ENCODE measurements at regions not wholly inside any gene's neighbourhood (a gene's known extent, or its start where the extent isn't known, plus 50 kb on each side); places are given as distances from the start of the nearest gene placed in this dataset.

DNA sequence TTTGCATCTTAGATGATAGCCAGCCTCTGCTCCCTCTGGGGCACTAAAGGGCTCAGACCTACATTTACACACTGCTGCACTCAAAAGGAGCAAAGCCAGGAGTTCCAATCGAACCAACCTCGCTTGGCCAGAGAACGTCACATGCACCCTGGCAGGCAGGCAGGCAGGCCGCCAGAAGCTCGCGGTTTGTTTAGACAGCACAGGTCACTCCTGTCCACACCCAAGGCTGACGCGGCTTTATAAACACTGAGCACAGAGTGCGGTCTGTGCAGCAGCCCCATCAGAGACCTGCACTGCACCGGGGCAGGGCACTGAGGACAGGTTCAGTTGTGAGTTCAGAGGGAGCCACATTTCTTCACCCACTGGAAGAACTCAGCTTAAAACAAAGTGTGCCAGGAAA lies 143.9 kb downstream of the BCOR start:
- Histone ChIP-seq H3K4me1 (ENCODE audit: low read depth, poor library complexity, severe bottlenecking) (no peaks in the 10 kb centered on the region), H4K20me1 (ENCODE audit: insufficient read depth) (no peaks in the 10 kb centered on the region), H3K79me2 (ENCODE audit: insufficient read depth, low read depth) (no peaks in the 10 kb centered on the region), H3K4me3 (IDR thresholded peaks at IDR 0.05; ENCODE audit: insufficient read depth, low read depth, low read length) (no peak overlapping the region), H3K4me2 (no peak overlapping the region), H3K9ac (no peak overlapping the region), H2AFZ (ENCODE audit: low read depth) (no peak overlapping the region), H3K27ac (no peak overlapping the region), H3K36me3 (ENCODE audit: insufficient read depth) (no peaks in the 10 kb centered on the region), H3K27me3 (ENCODE audit: insufficient read depth, low read depth) (no peaks in the 10 kb centered on the region)
- TF ChIP-seq, protein P1, sequence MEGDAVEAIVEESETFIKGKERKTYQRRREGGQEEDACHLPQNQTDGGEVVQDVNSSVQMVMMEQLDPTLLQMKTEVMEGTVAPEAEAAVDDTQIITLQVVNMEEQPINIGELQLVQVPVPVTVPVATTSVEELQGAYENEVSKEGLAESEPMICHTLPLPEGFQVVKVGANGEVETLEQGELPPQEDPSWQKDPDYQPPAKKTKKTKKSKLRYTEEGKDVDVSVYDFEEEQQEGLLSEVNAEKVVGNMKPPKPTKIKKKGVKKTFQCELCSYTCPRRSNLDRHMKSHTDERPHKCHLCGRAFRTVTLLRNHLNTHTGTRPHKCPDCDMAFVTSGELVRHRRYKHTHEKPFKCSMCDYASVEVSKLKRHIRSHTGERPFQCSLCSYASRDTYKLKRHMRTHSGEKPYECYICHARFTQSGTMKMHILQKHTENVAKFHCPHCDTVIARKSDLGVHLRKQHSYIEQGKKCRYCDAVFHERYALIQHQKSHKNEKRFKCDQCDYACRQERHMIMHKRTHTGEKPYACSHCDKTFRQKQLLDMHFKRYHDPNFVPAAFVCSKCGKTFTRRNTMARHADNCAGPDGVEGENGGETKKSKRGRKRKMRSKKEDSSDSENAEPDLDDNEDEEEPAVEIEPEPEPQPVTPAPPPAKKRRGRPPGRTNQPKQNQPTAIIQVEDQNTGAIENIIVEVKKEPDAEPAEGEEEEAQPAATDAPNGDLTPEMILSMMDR (conservative IDR thresholded peaks at IDR 0.05; ENCODE audit: low read depth, low read length), result no peak

DNA sequence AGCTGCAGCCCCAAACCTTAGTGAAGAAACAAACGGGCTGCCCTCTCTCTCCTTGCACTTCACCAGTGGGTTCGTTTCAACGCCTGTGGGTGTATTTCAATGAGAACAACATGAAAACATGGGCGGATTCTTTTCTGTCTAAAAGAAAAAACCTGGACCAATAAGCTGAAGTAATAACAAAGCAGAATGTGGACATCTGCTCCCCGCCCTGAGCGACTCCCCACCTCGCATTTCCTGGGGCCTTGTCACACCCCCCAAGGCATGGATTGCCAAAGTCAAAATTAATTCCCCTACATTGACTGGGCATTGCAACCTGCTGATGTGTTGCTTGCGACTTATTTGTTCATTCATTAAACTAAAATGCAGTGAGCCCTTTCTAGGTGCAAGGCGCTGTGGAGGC lies 142.9 kb downstream of the BCOR start:
- Histone ChIP-seq H2AFZ (ENCODE audit: low read depth) (no peak overlapping the region), H3K27ac (no peak overlapping the region), H3K4me2 (no peak overlapping the region), H3K79me2 (ENCODE audit: insufficient read depth, low read depth) (no peaks in the 10 kb centered on the region), H3K4me3 (IDR thresholded peaks at IDR 0.05; ENCODE audit: insufficient read depth, low read depth, low read length) (no peak overlapping the region), H3K27me3 (ENCODE audit: insufficient read depth, low read depth) (no peaks in the 10 kb centered on the region), H3K4me1 (ENCODE audit: low read depth, poor library complexity, severe bottlenecking) (no peaks in the 10 kb centered on the region), H3K36me3 (ENCODE audit: insufficient read depth) (no peaks in the 10 kb centered on the region), H3K9ac (no peak overlapping the region), H4K20me1 (ENCODE audit: insufficient read depth) (no peaks in the 10 kb centered on the region)
- TF ChIP-seq, protein P1 (conservative IDR thresholded peaks at IDR 0.05; ENCODE audit: low read depth, low read length), result no peak

DNA sequence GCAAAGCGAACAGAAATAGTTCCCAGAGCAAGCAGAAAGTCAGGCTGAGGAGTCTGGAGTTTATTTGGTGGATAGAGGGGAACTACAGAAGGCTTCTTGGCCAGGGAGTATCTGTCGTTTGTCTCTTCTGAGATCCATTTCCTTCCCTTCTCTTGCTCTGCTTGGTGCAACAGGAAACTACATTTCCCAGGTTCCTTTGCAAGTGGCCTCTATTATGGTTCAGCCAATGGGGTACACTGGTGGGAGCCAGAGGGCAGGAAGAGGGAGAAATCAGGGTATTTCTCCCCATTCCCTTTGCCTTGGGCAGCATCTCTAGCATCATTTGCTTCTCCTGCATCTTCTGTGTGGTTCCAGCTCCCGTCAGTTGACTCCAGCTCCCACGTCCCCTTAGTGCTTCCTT lies 142.1 kb downstream of the BCOR start:
- H3K4me2 ChIP-seq, result no peak overlapping the region
- no peaks in the 10 kb centered on the region for H3K27me3 ChIP-seq (ENCODE audit: insufficient read depth, low read depth)
- no peaks in the 10 kb centered on the region for H4K20me1 ChIP-seq (ENCODE audit: insufficient read depth)
- no peak overlapping the region for H3K4me3 ChIP-seq (IDR thresholded peaks at IDR 0.05; ENCODE audit: insufficient read depth, low read depth, low read length)
- no peaks in the 10 kb centered on the region for H3K36me3 ChIP-seq (ENCODE audit: insufficient read depth)
- H3K9ac ChIP-seq, result no peak overlapping the region
- H3K79me2 ChIP-seq (ENCODE audit: insufficient read depth, low read depth), result no peaks in the 10 kb centered on the region
- no peak overlapping the region for H3K27ac ChIP-seq
- no peak overlapping the region for H2AFZ ChIP-seq (ENCODE audit: low read depth)
- no peaks in the 10 kb centered on the region for H3K4me1 ChIP-seq (ENCODE audit: low read depth, poor library complexity, severe bottlenecking)
- TF ChIP-seq, protein P1 (conservative IDR thresholded peaks at IDR 0.05; ENCODE audit: low read depth, low read length), result no peak

DNA sequence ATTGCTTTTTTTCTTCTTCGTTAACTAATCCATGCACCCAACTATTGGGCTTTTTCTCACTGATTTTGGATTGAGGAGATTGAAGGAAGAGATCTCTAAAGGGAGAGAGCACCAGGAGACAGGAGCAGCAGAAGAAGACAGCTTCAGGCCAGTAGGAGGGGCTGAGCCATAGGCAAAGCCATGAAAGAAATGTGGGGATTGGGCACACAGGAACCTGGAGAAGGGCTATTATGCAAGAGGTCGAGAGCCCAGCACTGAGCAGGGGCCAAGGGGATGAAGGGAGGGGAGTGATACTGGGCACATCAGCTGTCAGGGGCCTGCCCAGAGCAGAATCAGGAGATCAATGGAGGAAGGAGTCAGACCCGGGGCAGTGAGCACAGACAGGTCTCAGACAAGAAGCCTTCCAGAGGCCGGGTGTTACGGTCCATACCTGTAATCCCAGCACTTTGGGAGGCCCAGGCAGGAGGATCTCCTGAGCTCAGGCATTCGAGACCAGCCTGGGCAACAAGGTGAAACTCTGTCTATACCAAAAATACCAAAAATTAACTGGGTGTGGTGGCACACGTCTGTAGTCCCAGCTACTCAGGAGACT lies 140.9 kb downstream of the BCOR start:
- no peak overlapping the region for H3K4me3 ChIP-seq (IDR thresholded peaks at IDR 0.05; ENCODE audit: insufficient read depth, low read depth, low read length)
- no peaks in the 10 kb centered on the region for H4K20me1 ChIP-seq (ENCODE audit: insufficient read depth)
- H3K27ac ChIP-seq, result no peak overlapping the region
- H2AFZ ChIP-seq (ENCODE audit: low read depth), result no peak overlapping the region
- H3K36me3 ChIP-seq (ENCODE audit: insufficient read depth), result no peaks in the 10 kb centered on the region
- H3K4me2 ChIP-seq, result no peak overlapping the region
- TF ChIP-seq, protein P1 (conservative IDR thresholded peaks at IDR 0.05; ENCODE audit: low read depth, low read length), result no peak
- no peaks in the 10 kb centered on the region for H3K79me2 ChIP-seq (ENCODE audit: insufficient read depth, low read depth)
- H3K27me3 ChIP-seq (ENCODE audit: insufficient read depth, low read depth), result no peaks in the 10 kb centered on the region
- no peaks in the 10 kb centered on the region for H3K4me1 ChIP-seq (ENCODE audit: low read depth, poor library complexity, severe bottlenecking)
- H3K9ac ChIP-seq, result no peak overlapping the region
